Loucy (cell line): ENCODE measurements at regions not wholly inside any gene's neighbourhood (a gene's known extent, or its start where the extent isn't known, plus 50 kb on each side); places are given as distances from the start of the nearest gene placed in this dataset.

Experiments used
- EZH2phosphoT487 ChIP-seq: fragments of 200-600 bp; IDR thresholded peaks from 2 replicates; pipeline ENCODE4 v1.6.1; 2018; ENCODE audit warnings: antibody characterized with exemption, mild to moderate bottlenecking, moderate library complexity, borderline replicate concordance
- TF ChIP-seq, protein P1 (sequence below): fragments of 200-600 bp; sonication (generic); conservative IDR thresholded peaks from 2 replicates; pipeline ENCODE4 v1.5.1; 2014; ENCODE audit warnings: mild to moderate bottlenecking, antibody characterized with exemption, low read length

DNA sequence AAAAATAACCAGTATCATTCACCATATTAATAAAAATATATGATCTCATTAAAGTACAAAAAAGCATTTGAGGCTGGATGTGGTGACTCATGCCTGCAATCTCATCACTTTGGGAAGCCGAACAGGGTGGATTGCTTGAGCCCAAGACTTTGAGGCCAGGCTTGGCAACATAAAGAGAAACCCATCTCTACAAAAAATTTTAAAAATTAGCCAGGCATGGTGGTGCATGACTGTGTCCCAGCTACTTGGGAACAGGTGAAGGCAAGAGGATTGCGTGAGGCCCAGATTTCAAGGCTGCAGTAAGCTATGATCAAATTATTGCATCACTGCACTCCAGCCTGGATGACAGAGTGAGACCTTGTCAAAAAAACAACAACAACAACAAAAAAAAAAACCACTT is 75.9 kb downstream of the RAD51AP2 start:
- TF ChIP-seq, protein P1, sequence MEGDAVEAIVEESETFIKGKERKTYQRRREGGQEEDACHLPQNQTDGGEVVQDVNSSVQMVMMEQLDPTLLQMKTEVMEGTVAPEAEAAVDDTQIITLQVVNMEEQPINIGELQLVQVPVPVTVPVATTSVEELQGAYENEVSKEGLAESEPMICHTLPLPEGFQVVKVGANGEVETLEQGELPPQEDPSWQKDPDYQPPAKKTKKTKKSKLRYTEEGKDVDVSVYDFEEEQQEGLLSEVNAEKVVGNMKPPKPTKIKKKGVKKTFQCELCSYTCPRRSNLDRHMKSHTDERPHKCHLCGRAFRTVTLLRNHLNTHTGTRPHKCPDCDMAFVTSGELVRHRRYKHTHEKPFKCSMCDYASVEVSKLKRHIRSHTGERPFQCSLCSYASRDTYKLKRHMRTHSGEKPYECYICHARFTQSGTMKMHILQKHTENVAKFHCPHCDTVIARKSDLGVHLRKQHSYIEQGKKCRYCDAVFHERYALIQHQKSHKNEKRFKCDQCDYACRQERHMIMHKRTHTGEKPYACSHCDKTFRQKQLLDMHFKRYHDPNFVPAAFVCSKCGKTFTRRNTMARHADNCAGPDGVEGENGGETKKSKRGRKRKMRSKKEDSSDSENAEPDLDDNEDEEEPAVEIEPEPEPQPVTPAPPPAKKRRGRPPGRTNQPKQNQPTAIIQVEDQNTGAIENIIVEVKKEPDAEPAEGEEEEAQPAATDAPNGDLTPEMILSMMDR, result no peak
- no peak for TF ChIP-seq EZH2phosphoT487
